ENCODE measurements at regions not wholly inside any gene's neighbourhood (a gene's known extent, or its start where the extent isn't known, plus 50 kb on each side); places are given as distances from the start of the nearest gene placed in this dataset.

GRCh38 chr2:76316691-76317090 lies 606.0 kb upstream of the GCFC2 start:
- Histone ChIP-seq H2BK12ac (ENCODE audit: low read length) (no peak overlapping the region), H3K9me3 (replicated peaks in 1 of 2; ENCODE audit: control insufficient read depth in 2 of 2, insufficient read depth in 1 of 2, low read depth in 1 of 2, low read length in 2 of 2) (no peaks in the 10 kb centered on the region), H3K27ac (replicated peaks; ENCODE audit: low read length) (no peak overlapping the region), H4K8ac (ENCODE audit: low read depth, low read length) (no peak overlapping the region), H2BK120ac (ENCODE audit: low read depth, low read length) (no peak overlapping the region), H3K14ac (ENCODE audit: low read length) (no peak overlapping the region), H2BK5ac (ENCODE audit: low read length) (no peak overlapping the region), H3K4me2 (ENCODE audit: insufficient read depth, low read length, poor library complexity, severe bottlenecking) (no peak overlapping the region), H3K9ac (ENCODE audit: low read depth, low read length, poor library complexity) (no peak overlapping the region), H3K4me1 (ENCODE audit: control insufficient read depth in 2 of 2, insufficient read depth in 1 of 2, low read depth in 1 of 2, low read length in 2 of 2) (no peaks in the 10 kb centered on the region), H3K23ac (ENCODE audit: low read depth, low read length, poor library complexity) (no peak overlapping the region), H3K36me3 (replicated peaks in 1 of 2; ENCODE audit: control insufficient read depth in 2 of 2, insufficient read depth in 2 of 2, low read length in 2 of 2) (no peaks in the 10 kb centered on the region), H3K4ac (ENCODE audit: low read length) (no peak overlapping the region), H3K4me3 (ENCODE audit: low read length in 2 of 2) (no peak overlapping the region), H2AK5ac (ENCODE audit: low read depth, low read length) (no peak overlapping the region), H4K91ac (ENCODE audit: low read depth, low read length, poor library complexity) (no peak overlapping the region), H3K27me3 (ENCODE audit: control insufficient read depth in 3 of 3, insufficient read depth in 3 of 3, low read depth in 1 of 3, low read length in 3 of 3) (no peaks in the 10 kb centered on the region), H3K79me1 (ENCODE audit: low read depth, low read length) (no peaks in the 10 kb centered on the region), H2BK15ac (ENCODE audit: low read length) (no peak overlapping the region), H2AFZ (ENCODE audit: low read length) (no peak overlapping the region), H3K18ac (ENCODE audit: low read length) (no peak overlapping the region)
- WGBS, 2 donors (ENCODE audit: extremely low coverage in 2 of 2, insufficient read length in 2 of 2, insufficient replicate concordance in 1 of 2) = no CpG with 5 or more reads among the region's 6 CpGs
- no peak for DNase-seq (ENCODE audit: low spot score)

GRCh38 chr2:76314271-76315020 lies 603.7 kb upstream of the GCFC2 start:
- WGBS, 2 donors (ENCODE audit: extremely low coverage in 2 of 2, insufficient read length in 2 of 2, insufficient replicate concordance in 1 of 2) = no CpG with 5 or more reads among the region's 3 CpGs
- H3K23ac ChIP-seq (ENCODE audit: low read depth, low read length, poor library complexity) = no peak overlapping the region
- H2AK5ac ChIP-seq (ENCODE audit: low read depth, low read length) = no peak overlapping the region
- H3K4me2 ChIP-seq (ENCODE audit: insufficient read depth, low read length, poor library complexity, severe bottlenecking) = no peak overlapping the region
- H3K4me3 ChIP-seq (ENCODE audit: low read length in 2 of 2) = no peak overlapping the region
- H3K9ac ChIP-seq (ENCODE audit: low read depth, low read length, poor library complexity) = no peak overlapping the region
- no peak overlapping the region for H2BK12ac ChIP-seq (ENCODE audit: low read length)
- no peak overlapping the region for H2BK120ac ChIP-seq (ENCODE audit: low read depth, low read length)
- no peak overlapping the region for H2BK15ac ChIP-seq (ENCODE audit: low read length)
- H3K79me1 ChIP-seq (ENCODE audit: low read depth, low read length) = no peaks in the 10 kb centered on the region
- no peak overlapping the region for H2AFZ ChIP-seq (ENCODE audit: low read length)
- no peaks in the 10 kb centered on the region for H3K36me3 ChIP-seq (replicated peaks in 1 of 2; ENCODE audit: control insufficient read depth in 2 of 2, insufficient read depth in 2 of 2, low read length in 2 of 2)
- H3K4ac ChIP-seq (ENCODE audit: low read length) = no peak overlapping the region
- no peak overlapping the region for H3K27ac ChIP-seq (replicated peaks; ENCODE audit: low read length)
- H3K9me3 ChIP-seq (replicated peaks in 1 of 2; ENCODE audit: control insufficient read depth in 2 of 2, insufficient read depth in 1 of 2, low read depth in 1 of 2, low read length in 2 of 2) = no peaks in the 10 kb centered on the region
- no peaks in the 10 kb centered on the region for H3K27me3 ChIP-seq (ENCODE audit: control insufficient read depth in 3 of 3, insufficient read depth in 3 of 3, low read depth in 1 of 3, low read length in 3 of 3)
- H3K4me1 ChIP-seq (ENCODE audit: control insufficient read depth in 2 of 2, insufficient read depth in 1 of 2, low read depth in 1 of 2, low read length in 2 of 2) = no peaks in the 10 kb centered on the region
- no peak overlapping the region for H4K91ac ChIP-seq (ENCODE audit: low read depth, low read length, poor library complexity)
- no peak overlapping the region for H3K18ac ChIP-seq (ENCODE audit: low read length)
- H2BK5ac ChIP-seq (ENCODE audit: low read length) = no peak overlapping the region
- no peak overlapping the region for H3K14ac ChIP-seq (ENCODE audit: low read length)
- no peak for DNase-seq (ENCODE audit: low spot score)
- H4K8ac ChIP-seq (ENCODE audit: low read depth, low read length) = no peak overlapping the region

GRCh38 chr2:76312236-76312635 lies 601.5 kb upstream of the GCFC2 start:
- Histone ChIP-seq H3K4ac (ENCODE audit: low read length) (no peak overlapping the region), H3K79me1 (ENCODE audit: low read depth, low read length) (no peaks in the 10 kb centered on the region), H2BK12ac (ENCODE audit: low read length) (no peak overlapping the region), H4K91ac (ENCODE audit: low read depth, low read length, poor library complexity) (no peak overlapping the region), H3K4me3 (ENCODE audit: low read length in 2 of 2) (no peak overlapping the region), H3K27ac (replicated peaks; ENCODE audit: low read length) (no peak overlapping the region), H3K23ac (ENCODE audit: low read depth, low read length, poor library complexity) (no peak overlapping the region), H3K4me2 (ENCODE audit: insufficient read depth, low read length, poor library complexity, severe bottlenecking) (no peak overlapping the region), H2BK120ac (ENCODE audit: low read depth, low read length) (no peak overlapping the region), H3K14ac (ENCODE audit: low read length) (no peak overlapping the region), H3K9me3 (replicated peaks in 1 of 2; ENCODE audit: control insufficient read depth in 2 of 2, insufficient read depth in 1 of 2, low read depth in 1 of 2, low read length in 2 of 2) (no peaks in the 10 kb centered on the region), H3K18ac (ENCODE audit: low read length) (no peak overlapping the region), H2BK5ac (ENCODE audit: low read length) (no peak overlapping the region), H2AK5ac (ENCODE audit: low read depth, low read length) (no peak overlapping the region), H3K27me3 (ENCODE audit: control insufficient read depth in 3 of 3, insufficient read depth in 3 of 3, low read depth in 1 of 3, low read length in 3 of 3) (no peaks in the 10 kb centered on the region), H3K9ac (ENCODE audit: low read depth, low read length, poor library complexity) (no peak overlapping the region), H4K8ac (ENCODE audit: low read depth, low read length) (no peak overlapping the region), H2BK15ac (ENCODE audit: low read length) (no peak overlapping the region), H2AFZ (ENCODE audit: low read length) (no peak overlapping the region), H3K4me1 (ENCODE audit: control insufficient read depth in 2 of 2, insufficient read depth in 1 of 2, low read depth in 1 of 2, low read length in 2 of 2) (no peaks in the 10 kb centered on the region), H3K36me3 (replicated peaks in 1 of 2; ENCODE audit: control insufficient read depth in 2 of 2, insufficient read depth in 2 of 2, low read length in 2 of 2) (no peaks in the 10 kb centered on the region)
- no CpG with 5 or more reads among the region's 4 CpGs for WGBS, 2 donors (ENCODE audit: extremely low coverage in 2 of 2, insufficient read length in 2 of 2, insufficient replicate concordance in 1 of 2)
- no peak for DNase-seq (ENCODE audit: low spot score)

- Histone ChIP-seq H3K79me1 (ENCODE audit: low read depth, low read length) (no peaks in the 10 kb centered on the region), H2BK12ac (ENCODE audit: low read length) (no peak overlapping the region), H3K9ac (ENCODE audit: low read depth, low read length, poor library complexity) (no peak overlapping the region), H2BK5ac (ENCODE audit: low read length) (no peak overlapping the region), H3K27me3 (ENCODE audit: control insufficient read depth in 3 of 3, insufficient read depth in 3 of 3, low read depth in 1 of 3, low read length in 3 of 3) (no peaks in the 10 kb centered on the region), H2BK15ac (ENCODE audit: low read length) (no peak overlapping the region), H3K36me3 (replicated peaks in 1 of 2; ENCODE audit: control insufficient read depth in 2 of 2, insufficient read depth in 2 of 2, low read length in 2 of 2) (no peaks in the 10 kb centered on the region), H2AK5ac (ENCODE audit: low read depth, low read length) (no peak overlapping the region), H3K4me3 (ENCODE audit: low read length in 2 of 2) (no peak overlapping the region), H4K8ac (ENCODE audit: low read depth, low read length) (no peak overlapping the region), H2BK120ac (ENCODE audit: low read depth, low read length) (no peak overlapping the region), H3K14ac (ENCODE audit: low read length) (no peak overlapping the region), H3K4me1 (ENCODE audit: control insufficient read depth in 2 of 2, insufficient read depth in 1 of 2, low read depth in 1 of 2, low read length in 2 of 2) (no peaks in the 10 kb centered on the region), H3K4ac (ENCODE audit: low read length) (no peak overlapping the region), H3K9me3 (replicated peaks in 1 of 2; ENCODE audit: control insufficient read depth in 2 of 2, insufficient read depth in 1 of 2, low read depth in 1 of 2, low read length in 2 of 2) (no peaks in the 10 kb centered on the region), H3K18ac (ENCODE audit: low read length) (no peak overlapping the region), H4K91ac (ENCODE audit: low read depth, low read length, poor library complexity) (no peak overlapping the region), H3K4me2 (ENCODE audit: insufficient read depth, low read length, poor library complexity, severe bottlenecking) (no peak overlapping the region), H2AFZ (ENCODE audit: low read length) (no peak overlapping the region), H3K27ac (replicated peaks; ENCODE audit: low read length) (no peak overlapping the region), H3K23ac (ENCODE audit: low read depth, low read length, poor library complexity) (no peak overlapping the region)
- DNase-seq (ENCODE audit: low spot score) = no peak
- WGBS, 2 donors (ENCODE audit: extremely low coverage in 2 of 2, insufficient read length in 2 of 2, insufficient replicate concordance in 1 of 2) = no CpG with 5 or more reads among the region's 4 CpGs
Observed at GRCh38 chr2:76311728-76312127, 601.0 kb upstream of the GCFC2 start.

Data from neuronal stem cell (in vitro differentiated cells).